PC-3 (cell line): ENCODE measurements at regions not wholly inside any gene's neighbourhood (a gene's known extent, or its start where the extent isn't known, plus 50 kb on each side); places are given as distances from the start of the nearest gene placed in this dataset.
"Not testable (repeated sequence)": the region's sequence is repeated elsewhere in the genome, so short reads cannot be mapped to it uniquely, and the experiment has no call there.

Experiments used
- ATAC-seq: fragments of 200-7000 bp; cut with Tn5 transposase; 2 replicates; pipeline ENCODE4 v1.9.1; 2020; ENCODE audit warnings: mild to moderate bottlenecking, moderate library complexity
- BruUV-seq: library from RNA; stranded (reverse); fragments of 400-500 nt; replicated peaks from 2 replicates; lab custom pipeline; 2021; lab: Mats Ljungman, UMichigan
- CTCF ChIA-PET: fragments of 300-600 bp; sonication (Branson Sonifier 250); formaldehyde crosslinking; loops from one replicate; lab custom pipeline; 2022; ENCODE audit warnings: antibody characterized with exemption; lab: Charles Lee
- POLR2A ChIA-PET: fragments of 300-600 bp; sonication (Branson Sonifier 250); formaldehyde crosslinking; loops from one replicate; lab custom pipeline; 2022; ENCODE audit warnings: antibody characterized with exemption; ENCODE audit not compliant: unreplicated experiment; lab: Charles Lee
- DNase-seq: peaks from one replicate; pipeline ENCODE4 v3.0.0-alpha.2; 2015
- H2AFZ ChIP-seq: fragments of 300-600 bp; sonication (generic); 2 replicates; pipeline ENCODE4 v1.6.0; 2016; ENCODE audit warnings: antibody characterized with exemption, low read length
- H3F3A ChIP-seq: fragments of 300-600 bp; sonication (generic); one replicate; pipeline ENCODE4 v1.6.0; 2017; ENCODE audit warnings: antibody characterized with exemption, low read length, control low read depth, mild to moderate bottlenecking; ENCODE audit not compliant: unreplicated experiment
- H3K27ac ChIP-seq: fragments of 300-600 bp; sonication (generic); 2 replicates; pipeline ENCODE4 v1.5.1; 2016; ENCODE audit warnings: mild to moderate bottlenecking, low read length
- H3K27me3 ChIP-seq: fragments of 300-600 bp; sonication (generic); 2 replicates; pipeline ENCODE4 v1.6.1; 2016; ENCODE audit warnings: low read length, mixed read lengths
- H3K36me3 ChIP-seq: fragments of 300-600 bp; sonication (generic); 2 replicates; pipeline ENCODE4 v1.6.1; 2016; ENCODE audit warnings: low read depth, mixed run types, low read length, mixed read lengths
- H3K4me1 ChIP-seq: fragments of 300-600 bp; sonication (generic); 2 replicates; pipeline ENCODE4 v1.5.1; 2016; ENCODE audit warnings: low read length; ENCODE audit not compliant: insufficient read depth
- H3K4me2 ChIP-seq: fragments of 300-600 bp; sonication (generic); 2 replicates; pipeline ENCODE4 v1.6.0; 2016; ENCODE audit warnings: low read length
- H3K4me3 ChIP-seq: fragments of 300-600 bp; sonication (generic); 2 replicates; pipeline ENCODE4 v1.5.1; 2016; ENCODE audit warnings: mild to moderate bottlenecking, low read length, mixed read lengths
- H3K79me2 ChIP-seq: fragments of 300-600 bp; sonication (generic); 2 replicates; pipeline ENCODE4 v1.6.1; 2017; ENCODE audit warnings: low read length, mixed read lengths
- H3K9ac ChIP-seq: fragments of 300-600 bp; sonication (generic); 2 replicates; pipeline ENCODE4 v1.6.0; 2016; ENCODE audit warnings: mild to moderate bottlenecking, low read length
- H3K9me2 ChIP-seq: fragments of 300-600 bp; sonication (generic); replicated peaks from 2 replicates; pipeline ENCODE4 v1.6.1; 2016; ENCODE audit warnings: mixed run types, low read length, mixed read lengths
- H3K9me3 ChIP-seq: fragments of 300-600 bp; sonication (generic); 2 replicates; pipeline ENCODE4 v1.6.1; 2016; ENCODE audit warnings: low read length, mixed read lengths
- H4K20me1 ChIP-seq: fragments of 300-600 bp; sonication (generic); 2 replicates; pipeline ENCODE4 v1.6.1; 2016; ENCODE audit warnings: low read length, mixed read lengths
- CTCF ChIP-seq: fragments of 300-600 bp; sonication (generic); conservative IDR thresholded peaks from 2 replicates; pipeline ENCODE4 v1.5.1; 2017; ENCODE audit warnings: antibody characterized with exemption, low read depth, mild to moderate bottlenecking, low read length
- EZH2 ChIP-seq: fragments of 300-600 bp; sonication (generic); IDR thresholded peaks from one replicate; pipeline ENCODE4 v1.6.1; 2017; ENCODE audit warnings: antibody characterized with exemption, mild to moderate bottlenecking, low read length; ENCODE audit not compliant: unreplicated experiment
- EZH2phosphoT487 ChIP-seq: fragments of 300-600 bp; sonication (generic); IDR thresholded peaks from 2 replicates; pipeline ENCODE4 v1.6.1; 2018; ENCODE audit warnings: mild to moderate bottlenecking, antibody characterized with exemption, low read length, borderline replicate concordance
- intact Hi-C: fragments of 100-400 bp; cut with micrococcal nuclease; formaldehyde crosslinking; loops from 2 replicates; pipeline ENCODE4 v1.9.0; 2023

- H3K79me2 ChIP-seq, result no peaks in the 10 kb centered on the region
- CTCF ChIA-PET, result no interaction called here
- no TSS peak for BruUV-seq
These were observed 265.8 kb upstream of the CYRIA start for GRCh38 chr2:16931441-16931840.

GRCh38 chr2:16927398-16927797 is 261.8 kb upstream of the CYRIA start:
- H3K27me3 ChIP-seq, result no peaks in the 10 kb centered on the region
- H3K36me3 ChIP-seq, result no peaks in the 10 kb centered on the region
- H3K4me1 ChIP-seq, result no peaks in the 10 kb centered on the region
- no peaks in the 10 kb centered on the region for H3K9me2 ChIP-seq
- no TSS peak for BruUV-seq
- H3K79me2 ChIP-seq, result no peaks in the 10 kb centered on the region
- intact Hi-C loops, result no loop called here
- no peak overlapping the region for H2AFZ ChIP-seq
- H3K9ac ChIP-seq, result no peak overlapping the region
- no peaks in the 10 kb centered on the region for H3F3A ChIP-seq
- DNase-seq (no peak), ATAC-seq (no peak)
- no peak for TF ChIP-seq EZH2phosphoT487
- TF ChIP-seq CTCF, result no peak
- TF ChIP-seq EZH2, result no peak
- no peak overlapping the region for H3K4me3 ChIP-seq
- ChIA-PET CTCF (no interaction called here), POLR2A (no interaction called here)
- H3K4me2 ChIP-seq, result no peak overlapping the region
- peaks cover 4% of the 10 kb centered on the region; the same call in 1 of the 2 replicates for H3K9me3 ChIP-seq
- no peak overlapping the region for H3K27ac ChIP-seq
- H4K20me1 ChIP-seq, result no peaks in the 10 kb centered on the region

More at GRCh38 chr2:16931441-16931840, 265.8 kb upstream of the CYRIA start:
- DNase-seq (no peak), ATAC-seq (no peak)
- POLR2A ChIA-PET, result no interaction called here
- Histone ChIP-seq H3F3A (no peaks in the 10 kb centered on the region), H3K9ac (no peak overlapping the region), H3K27me3 (no peaks in the 10 kb centered on the region), H3K27ac (no peak overlapping the region), H3K9me3 (peaks cover 7% of the 10 kb centered on the region; the same call in 1 of the 2 replicates), H3K4me2 (no peak overlapping the region), H3K4me1 (no peaks in the 10 kb centered on the region), H3K36me3 (no peaks in the 10 kb centered on the region), H3K4me3 (no peak overlapping the region), H2AFZ (no peak overlapping the region), H4K20me1 (no peaks in the 10 kb centered on the region), H3K9me2 (no peaks in the 10 kb centered on the region)
- intact Hi-C loops, result no loop called here
- TF ChIP-seq EZH2 (no peak), CTCF (no peak), EZH2phosphoT487 (no peak)

- ATAC-seq, result no peak
- Histone ChIP-seq H4K20me1 (no peaks in the 10 kb centered on the region), H3K4me3 (no peak overlapping the region), H3K9ac (no peak overlapping the region), H3K36me3 (no peaks in the 10 kb centered on the region), H3K4me2 (no peak overlapping the region), H3K79me2 (no peaks in the 10 kb centered on the region), H3K9me3 (peaks cover 4% of the 10 kb centered on the region; the same call in 1 of the 2 replicates), H3K4me1 (no peaks in the 10 kb centered on the region), H2AFZ (no peak overlapping the region), H3F3A (no peaks in the 10 kb centered on the region), H3K9me2 (no peaks in the 10 kb centered on the region), H3K27ac (no peak overlapping the region), H3K27me3 (no peaks in the 10 kb centered on the region)
- intact Hi-C loops, result no loop called here
- CTCF ChIA-PET, result no interaction called here
- no TSS peak for BruUV-seq
- no peak for DNase-seq
- no peak for TF ChIP-seq EZH2phosphoT487
- TF ChIP-seq EZH2, result no peak
- TF ChIP-seq CTCF, result no peak
- POLR2A ChIA-PET, result no interaction called here
These were observed 259.5 kb upstream of the CYRIA start for GRCh38 chr2:16925145-16925544.

GRCh38 chr2:16915341-16915755 is 249.7 kb upstream of the CYRIA start:
- H3F3A ChIP-seq, H3K9ac ChIP-seq, H3K36me3 ChIP-seq, ATAC-seq, H2AFZ ChIP-seq, BruUV-seq, DNase-seq, intact Hi-C loops, H3K79me2 ChIP-seq, H3K4me3 ChIP-seq, CTCF ChIA-PET, POLR2A ChIA-PET, H3K9me3 ChIP-seq, H3K9me2 ChIP-seq, H3K27me3 ChIP-seq, H4K20me1 ChIP-seq, H3K4me1 ChIP-seq, H3K27ac ChIP-seq, H3K4me2 ChIP-seq: not testable (repeated sequence)
